ENCODE measurements at regions not wholly inside any gene's neighbourhood (a gene's known extent, or its start where the extent isn't known, plus 50 kb on each side); places are given as distances from the start of the nearest gene placed in this dataset.

GRCh38 chr4:27628609-27629008 lies 768.0 kb downstream of the STIM2 start:
- H3K4me3 ChIP-seq (ENCODE audit: low read length), result no peak overlapping the region
- TF ChIP-seq CTCF (IDR thresholded peaks at IDR 0.05; ENCODE audit: insufficient read depth, low read depth, low read length, missing control alignments), result no peak
- no peak for DNase-seq (ENCODE audit: low read depth)

GRCh38 chr4:27629532-27630225 lies 769.0 kb downstream of the STIM2 start:
- no peak overlapping the region for H3K4me3 ChIP-seq (ENCODE audit: low read length)
- TF ChIP-seq CTCF (IDR thresholded peaks at IDR 0.05; ENCODE audit: insufficient read depth, low read depth, low read length, missing control alignments), result no peak
- no peak for DNase-seq (ENCODE audit: low read depth)

- TF ChIP-seq CTCF (IDR thresholded peaks at IDR 0.05; ENCODE audit: insufficient read depth, low read depth, low read length, missing control alignments), result no peak
Measured at GRCh38 chr4:27635936-27636913, 775.6 kb downstream of the STIM2 start.

GRCh38 chr4:27638163-27638915 lies 777.7 kb downstream of the STIM2 start:
- TF ChIP-seq CTCF (IDR thresholded peaks at IDR 0.05; ENCODE audit: insufficient read depth, low read depth, low read length, missing control alignments), result no peak
- DNase-seq (ENCODE audit: low read depth), result peak; percentile 53
- H3K4me3 ChIP-seq (ENCODE audit: low read length), result no peak overlapping the region

More at GRCh38 chr4:27635936-27636913, 775.6 kb downstream of the STIM2 start:
- H3K4me3 ChIP-seq (ENCODE audit: low read length), result no peak overlapping the region
- DNase-seq (ENCODE audit: low read depth), result no peak

- H3K4me3 ChIP-seq (ENCODE audit: low read length), result no peak overlapping the region
Measured at GRCh38 chr4:27643101-27643500, 782.5 kb downstream of the STIM2 start.

More at GRCh38 chr4:27643101-27643500, 782.5 kb downstream of the STIM2 start:
- no peak for TF ChIP-seq CTCF (IDR thresholded peaks at IDR 0.05; ENCODE audit: insufficient read depth, low read depth, low read length, missing control alignments)
- no peak for DNase-seq (ENCODE audit: low read depth)
